Retinal pigment epithelial cell (primary cell): ENCODE measurements at regions not wholly inside any gene's neighbourhood (a gene's known extent, or its start where the extent isn't known, plus 50 kb on each side); places are given as distances from the start of the nearest gene placed in this dataset.
A peak's percentile ranks its signal among the peaks of the same experiment; 100 is the strongest.

Experiments
- DNase-seq: peaks from one replicate; pipeline ENCODE4 v3.0.0-alpha.2; 2010; ENCODE audit warnings: low read depth
- H3K4me3 ChIP-seq: 2 replicates; pipeline ENCODE4 v1.5.1; 2011; ENCODE audit warnings: mild to moderate bottlenecking, low read length, control low read depth, moderate library complexity
- TF ChIP-seq, protein P1 (sequence below): conservative IDR thresholded peaks from 2 replicates; pipeline ENCODE4 v1.5.1; 2011; ENCODE audit warnings: low read depth, low read length, control low read depth, inconsistent platforms

DNA sequence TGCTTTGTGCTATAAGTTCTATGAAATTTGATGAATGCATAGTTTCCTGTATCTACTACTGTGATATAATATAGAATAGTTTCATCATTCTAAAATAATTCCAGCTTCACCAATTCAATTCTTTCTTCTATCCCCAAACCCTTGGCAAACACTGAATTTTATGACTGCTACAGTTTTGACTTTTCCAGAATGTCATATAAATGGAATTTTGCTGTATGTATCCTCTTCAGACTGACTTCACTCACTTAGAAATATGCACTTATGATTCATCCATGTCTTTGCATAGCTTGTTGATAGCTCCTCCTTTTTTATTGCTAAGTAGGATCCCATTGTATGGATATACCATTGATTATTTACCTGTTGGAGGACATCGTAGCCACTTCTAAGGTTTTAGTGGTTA is 89.1 kb upstream of the HS3ST3A1 start:
- TF ChIP-seq, protein P1, sequence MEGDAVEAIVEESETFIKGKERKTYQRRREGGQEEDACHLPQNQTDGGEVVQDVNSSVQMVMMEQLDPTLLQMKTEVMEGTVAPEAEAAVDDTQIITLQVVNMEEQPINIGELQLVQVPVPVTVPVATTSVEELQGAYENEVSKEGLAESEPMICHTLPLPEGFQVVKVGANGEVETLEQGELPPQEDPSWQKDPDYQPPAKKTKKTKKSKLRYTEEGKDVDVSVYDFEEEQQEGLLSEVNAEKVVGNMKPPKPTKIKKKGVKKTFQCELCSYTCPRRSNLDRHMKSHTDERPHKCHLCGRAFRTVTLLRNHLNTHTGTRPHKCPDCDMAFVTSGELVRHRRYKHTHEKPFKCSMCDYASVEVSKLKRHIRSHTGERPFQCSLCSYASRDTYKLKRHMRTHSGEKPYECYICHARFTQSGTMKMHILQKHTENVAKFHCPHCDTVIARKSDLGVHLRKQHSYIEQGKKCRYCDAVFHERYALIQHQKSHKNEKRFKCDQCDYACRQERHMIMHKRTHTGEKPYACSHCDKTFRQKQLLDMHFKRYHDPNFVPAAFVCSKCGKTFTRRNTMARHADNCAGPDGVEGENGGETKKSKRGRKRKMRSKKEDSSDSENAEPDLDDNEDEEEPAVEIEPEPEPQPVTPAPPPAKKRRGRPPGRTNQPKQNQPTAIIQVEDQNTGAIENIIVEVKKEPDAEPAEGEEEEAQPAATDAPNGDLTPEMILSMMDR: no peak
- DNase-seq: no peak
- no peak overlapping the region for H3K4me3 ChIP-seq

DNA sequence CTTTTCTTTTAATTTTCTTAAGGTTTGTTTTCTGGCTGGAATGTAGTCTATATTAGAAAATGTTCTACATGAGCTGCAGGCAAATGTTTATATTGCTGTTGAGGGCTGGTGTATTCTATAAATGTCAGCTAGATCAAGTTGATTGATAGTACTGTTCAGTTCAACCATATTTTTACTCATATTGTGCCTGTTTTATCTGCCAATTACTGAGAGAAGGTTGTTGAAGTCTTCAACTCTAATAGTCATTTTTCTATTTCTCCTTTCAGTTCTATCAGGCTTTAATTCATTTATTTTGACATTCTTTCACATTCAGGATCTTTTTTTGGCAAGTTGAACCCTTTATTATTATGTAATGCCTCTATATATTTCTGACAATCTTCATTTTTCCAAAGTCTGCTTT is 93.2 kb upstream of the HS3ST3A1 start:
- H3K4me3 ChIP-seq: no peak overlapping the region
- no peak for DNase-seq
- TF ChIP-seq, protein P1: no peak

DNA sequence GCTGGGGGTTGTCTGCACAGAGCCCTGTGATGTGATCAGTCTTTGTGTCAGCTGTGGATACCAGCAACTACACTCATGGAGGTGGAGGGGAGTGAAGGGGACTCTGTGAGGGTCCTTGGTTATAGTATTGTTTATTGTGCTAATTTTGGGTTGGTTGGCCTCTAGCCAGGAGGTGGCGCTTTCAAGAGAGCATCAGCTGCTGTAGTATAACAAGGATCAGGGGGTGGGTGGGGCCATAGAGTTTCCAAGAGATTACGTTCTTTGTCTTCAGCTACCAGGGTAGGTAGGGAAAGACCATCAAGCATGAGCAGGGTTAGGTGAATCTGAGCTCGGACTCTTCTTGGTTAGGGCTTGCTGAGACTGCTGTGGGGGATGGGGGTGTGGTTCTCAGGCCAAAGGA is 97.1 kb upstream of the HS3ST3A1 start:
- TF ChIP-seq, protein P1: no peak
- DNase-seq: no peak
- H3K4me3 ChIP-seq: no peak overlapping the region

DNA sequence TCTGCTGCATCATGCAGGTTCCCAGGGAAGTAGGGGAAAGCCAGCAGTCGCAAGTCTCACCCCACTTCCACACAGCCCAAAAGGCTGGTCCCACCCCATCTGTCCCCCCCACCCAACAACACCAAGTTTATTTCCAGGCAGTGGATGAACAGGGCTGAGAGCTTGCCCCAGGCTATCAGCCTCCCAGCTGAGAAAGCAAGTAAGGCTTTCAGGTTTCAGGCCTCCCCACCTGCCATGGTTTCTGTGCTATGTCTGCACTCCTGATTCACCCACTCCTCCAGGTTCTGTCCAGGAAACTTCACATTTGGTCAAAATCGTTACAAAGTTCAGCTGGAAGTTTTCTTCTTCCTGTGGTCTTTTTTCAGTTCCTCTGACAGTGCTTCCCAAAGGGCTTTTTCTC is 97.5 kb upstream of the HS3ST3A1 start:
- DNase-seq: no peak
- no peak overlapping the region for H3K4me3 ChIP-seq
- TF ChIP-seq, protein P1: no peak

DNA sequence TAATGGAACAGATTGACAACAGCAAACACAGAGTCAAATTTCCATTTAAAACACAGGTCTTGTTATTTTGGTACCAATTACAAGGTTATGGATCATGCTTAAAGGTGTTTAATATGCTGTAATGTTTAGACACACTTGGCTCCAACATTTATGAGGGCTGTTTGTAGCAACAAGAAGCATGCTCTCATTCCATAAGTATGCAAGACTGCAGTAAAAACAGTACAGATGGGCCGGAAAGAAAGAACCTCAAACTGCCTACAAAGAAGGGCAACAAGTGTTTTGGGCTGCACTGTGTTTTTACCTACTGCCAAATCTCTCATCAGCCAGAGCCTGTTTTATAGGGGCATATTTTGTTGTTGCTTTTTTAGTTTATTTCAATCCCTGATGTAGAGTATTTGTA is 100.5 kb upstream of the HS3ST3A1 start:
- DNase-seq: no peak
- no peak overlapping the region for H3K4me3 ChIP-seq
- TF ChIP-seq, protein P1: no peak

DNA sequence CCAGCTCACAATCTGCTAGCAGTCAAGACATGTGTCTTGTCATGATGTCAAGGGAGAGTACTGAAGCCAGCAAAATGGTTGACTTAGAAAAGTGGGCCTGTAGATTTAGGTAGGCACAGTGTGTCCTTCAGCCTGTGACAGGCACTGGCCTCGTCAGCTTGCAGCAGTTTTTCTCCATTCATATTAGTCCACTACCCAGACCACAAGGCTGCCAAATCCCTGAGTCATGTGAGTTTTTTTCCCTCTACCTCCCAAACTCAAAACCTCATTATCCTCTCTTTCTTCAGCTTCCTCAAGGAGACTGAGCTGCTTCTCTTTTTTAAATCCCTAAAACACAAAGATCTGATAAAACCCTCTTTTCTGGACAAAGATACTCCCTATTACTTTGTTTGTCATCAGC is 102.6 kb upstream of the HS3ST3A1 start:
- no peak overlapping the region for H3K4me3 ChIP-seq
- DNase-seq: peak; percentile 51
- TF ChIP-seq, protein P1: no peak

DNA sequence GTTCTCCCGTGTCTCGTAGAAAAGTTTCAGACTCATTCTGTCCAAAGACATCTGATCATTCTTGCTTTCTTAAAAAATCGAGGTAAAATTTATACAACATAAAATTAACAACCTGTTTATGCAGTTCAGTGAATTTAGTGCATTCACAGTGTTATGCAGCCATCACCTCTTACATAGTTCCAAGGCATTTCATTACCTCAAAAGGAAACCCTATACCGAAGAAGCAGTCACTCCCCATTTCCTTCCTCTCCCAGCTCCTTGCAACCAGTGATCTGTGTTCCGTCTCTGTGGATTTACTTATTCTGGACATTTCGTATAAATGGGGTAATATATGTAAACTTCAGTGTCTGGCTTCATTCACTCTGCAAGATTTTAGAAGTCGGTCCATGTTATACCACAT is 103.5 kb upstream of the HS3ST3A1 start:
- DNase-seq: no peak
- TF ChIP-seq, protein P1: no peak
- no peak overlapping the region for H3K4me3 ChIP-seq
